ENCODE measurements at regions not wholly inside any gene's neighbourhood (a gene's known extent, or its start where the extent isn't known, plus 50 kb on each side); places are given as distances from the start of the nearest gene placed in this dataset.

DNA sequence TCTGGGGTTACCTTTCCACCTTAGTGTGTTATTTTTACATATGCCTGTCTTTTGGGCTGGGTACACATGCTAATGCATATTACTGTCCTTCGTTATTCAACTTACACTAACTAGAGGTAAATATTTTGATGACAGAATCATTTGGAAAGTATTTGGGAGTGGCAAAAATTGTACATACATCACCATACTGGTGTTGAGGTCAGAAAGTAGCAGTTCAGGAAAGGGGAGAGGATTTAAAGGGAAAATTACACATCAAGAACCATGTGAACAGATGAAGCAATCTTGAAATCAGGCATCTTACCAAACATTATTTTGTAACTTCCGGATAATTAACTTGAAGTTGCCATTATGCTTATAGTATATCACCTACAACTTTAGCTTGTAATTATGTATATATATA, 379.7 kb downstream of the RND3 start:
- TF ChIP-seq, protein P1, sequence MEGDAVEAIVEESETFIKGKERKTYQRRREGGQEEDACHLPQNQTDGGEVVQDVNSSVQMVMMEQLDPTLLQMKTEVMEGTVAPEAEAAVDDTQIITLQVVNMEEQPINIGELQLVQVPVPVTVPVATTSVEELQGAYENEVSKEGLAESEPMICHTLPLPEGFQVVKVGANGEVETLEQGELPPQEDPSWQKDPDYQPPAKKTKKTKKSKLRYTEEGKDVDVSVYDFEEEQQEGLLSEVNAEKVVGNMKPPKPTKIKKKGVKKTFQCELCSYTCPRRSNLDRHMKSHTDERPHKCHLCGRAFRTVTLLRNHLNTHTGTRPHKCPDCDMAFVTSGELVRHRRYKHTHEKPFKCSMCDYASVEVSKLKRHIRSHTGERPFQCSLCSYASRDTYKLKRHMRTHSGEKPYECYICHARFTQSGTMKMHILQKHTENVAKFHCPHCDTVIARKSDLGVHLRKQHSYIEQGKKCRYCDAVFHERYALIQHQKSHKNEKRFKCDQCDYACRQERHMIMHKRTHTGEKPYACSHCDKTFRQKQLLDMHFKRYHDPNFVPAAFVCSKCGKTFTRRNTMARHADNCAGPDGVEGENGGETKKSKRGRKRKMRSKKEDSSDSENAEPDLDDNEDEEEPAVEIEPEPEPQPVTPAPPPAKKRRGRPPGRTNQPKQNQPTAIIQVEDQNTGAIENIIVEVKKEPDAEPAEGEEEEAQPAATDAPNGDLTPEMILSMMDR (IDR thresholded peaks at IDR 0.05) = no peak
- TF ChIP-seq POLR2A (IDR thresholded peaks at IDR 0.05) (no peak), POLR2AphosphoS5 (IDR thresholded peaks at IDR 0.05) (no peak), EP300 (IDR thresholded peaks at IDR 0.05) (no peak)

Measured in suprapubic skin (tissue), 4 donors.